ENCODE measurements at regions not wholly inside any gene's neighbourhood (a gene's known extent, or its start where the extent isn't known, plus 50 kb on each side); places are given as distances from the start of the nearest gene placed in this dataset.
"Not testable (repeated sequence)": the region's sequence is repeated elsewhere in the genome, so short reads cannot be mapped to it uniquely, and the experiment has no call there.

DNA sequence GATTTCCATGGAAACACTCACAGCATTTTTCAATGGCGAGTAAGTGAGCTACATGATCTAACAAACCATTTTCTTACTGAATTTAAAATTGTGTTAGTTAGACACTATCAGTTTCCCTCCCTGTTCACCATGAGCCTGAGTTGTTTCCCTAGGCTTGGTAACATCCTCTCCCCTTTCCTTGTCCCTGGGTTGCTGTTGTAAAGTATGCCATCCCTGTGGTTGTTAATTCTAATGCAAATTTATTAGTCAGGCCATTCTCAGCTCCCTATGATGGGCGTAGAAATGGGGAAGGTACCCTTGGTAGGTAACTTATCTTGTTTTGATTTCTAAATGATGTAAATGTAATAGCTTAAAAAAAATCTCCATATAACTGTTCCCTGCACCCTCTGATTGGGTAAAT lies 143.0 kb downstream of the SPATA31A6 start:
- H3K4me1 ChIP-seq; H3K27ac ChIP-seq; H3K4me3 ChIP-seq; H3K9me3 ChIP-seq; intact Hi-C loops (cut with DNase I; ENCODE audit: low total_unique reads); DNase-seq; H3K36me3 ChIP-seq; H3K27me3 ChIP-seq: not testable (repeated sequence)
- 52 to 91% (median 77%) methylated on average over 1 to 2 of the region's 2 CpGs for WGBS, 5 donors

- H3K27ac ChIP-seq; H3K4me3 ChIP-seq; DNase-seq; H3K9me3 ChIP-seq; intact Hi-C loops (cut with DNase I; ENCODE audit: low total_unique reads); H3K4me1 ChIP-seq; H3K27me3 ChIP-seq; H3K36me3 ChIP-seq: not testable (repeated sequence)
Observed at GRCh38 chr9:42335342-42335741, 151.9 kb downstream of the SPATA31A6 start.

GRCh38 chr9:42335984-42336657 lies 152.7 kb downstream of the SPATA31A6 start:
- H3K36me3 ChIP-seq; H3K9me3 ChIP-seq; intact Hi-C loops (cut with DNase I; ENCODE audit: low total_unique reads); DNase-seq; H3K27ac ChIP-seq; H3K27me3 ChIP-seq; H3K4me3 ChIP-seq; H3K4me1 ChIP-seq: not testable (repeated sequence)
- 79 to 93% (median 86%) methylated on average over 7 of the region's 7 CpGs for WGBS, 5 donors

- H3K4me1 ChIP-seq; DNase-seq; H3K9me3 ChIP-seq; intact Hi-C loops (cut with DNase I; ENCODE audit: low total_unique reads); H3K36me3 ChIP-seq; H3K4me3 ChIP-seq; H3K27ac ChIP-seq; H3K27me3 ChIP-seq: not testable (repeated sequence)
- WGBS, 5 donors: 84 to 88% (median 86%) methylated on average over 4 of the region's 4 CpGs
Observed at GRCh38 chr9:42338275-42338674, 154.8 kb downstream of the SPATA31A6 start.

DNA sequence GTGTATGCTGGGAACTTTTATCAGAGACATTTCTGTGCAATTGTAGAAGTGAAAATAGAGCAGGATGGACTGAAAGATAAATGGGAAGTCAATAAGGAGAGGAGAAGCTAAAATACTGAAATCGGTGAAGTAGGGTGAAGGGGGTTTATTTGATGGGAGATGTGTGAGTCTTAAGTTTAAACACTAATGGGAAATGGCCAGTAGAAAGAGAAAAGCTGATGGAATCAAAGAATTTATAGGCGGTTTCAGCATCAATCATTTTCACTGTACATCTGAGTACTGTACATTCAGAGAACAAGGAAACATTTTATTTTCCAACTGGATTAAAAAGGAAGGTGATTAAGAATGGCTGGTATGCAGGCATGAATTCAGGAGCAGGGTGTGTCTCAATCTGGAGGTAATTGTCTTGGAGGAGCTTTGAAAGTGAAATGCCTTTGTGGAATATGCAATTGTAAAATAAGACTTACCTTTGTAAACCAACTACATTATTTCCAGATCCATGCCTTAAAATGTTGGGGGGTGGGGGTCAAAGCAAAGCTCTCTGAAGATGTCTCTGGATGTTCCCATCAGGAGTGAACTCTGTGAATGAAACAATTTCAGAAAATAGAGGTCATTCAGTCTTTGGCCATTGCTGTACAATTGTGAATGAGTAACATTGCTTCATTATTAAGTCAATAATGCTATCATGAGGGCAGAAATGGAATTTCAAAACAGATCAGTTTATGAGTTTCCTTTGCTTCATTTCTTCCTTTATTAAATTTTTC lies 156.4 kb downstream of the SPATA31A6 start:
- 68 to 87% (median 81%) methylated on average over 2 of the region's 2 CpGs for WGBS, 5 donors
- H3K36me3 ChIP-seq; H3K9me3 ChIP-seq; H3K4me1 ChIP-seq; DNase-seq; H3K4me3 ChIP-seq; H3K27me3 ChIP-seq; intact Hi-C loops (cut with DNase I; ENCODE audit: low total_unique reads): not testable (repeated sequence)
- H3K27ac ChIP-seq: peak overlapping the region in 1 of 5 donors; percentile 38

DNA sequence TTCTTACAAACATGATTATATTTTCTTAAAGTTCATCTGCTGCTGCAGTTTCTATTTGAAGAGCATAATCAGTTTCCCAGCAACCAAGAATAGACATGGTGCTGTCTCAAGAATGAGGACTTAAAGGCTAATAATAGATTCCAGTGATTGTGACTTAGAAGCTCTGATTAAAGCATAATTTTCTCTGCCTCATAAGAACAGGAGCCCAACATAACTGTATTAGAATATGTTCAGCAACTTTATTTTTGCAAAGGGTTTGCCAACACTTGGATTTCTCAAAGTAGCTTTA lies 156.9 kb downstream of the SPATA31A6 start:
- H3K4me3 ChIP-seq; H3K27me3 ChIP-seq; intact Hi-C loops (cut with DNase I; ENCODE audit: low total_unique reads); H3K4me1 ChIP-seq; H3K36me3 ChIP-seq; DNase-seq; H3K27ac ChIP-seq; H3K9me3 ChIP-seq: not testable (repeated sequence)

- H3K9me3 ChIP-seq; H3K4me1 ChIP-seq; H3K27ac ChIP-seq; H3K4me3 ChIP-seq; H3K36me3 ChIP-seq; DNase-seq; H3K27me3 ChIP-seq; intact Hi-C loops (cut with DNase I; ENCODE audit: low total_unique reads): not testable (repeated sequence)
- 77 to 89% (median 82%) methylated on average over 6 to 7 of the region's 7 CpGs for WGBS, 5 donors
Observed at GRCh38 chr9:42341860-42342259, 158.4 kb downstream of the SPATA31A6 start.

DNA sequence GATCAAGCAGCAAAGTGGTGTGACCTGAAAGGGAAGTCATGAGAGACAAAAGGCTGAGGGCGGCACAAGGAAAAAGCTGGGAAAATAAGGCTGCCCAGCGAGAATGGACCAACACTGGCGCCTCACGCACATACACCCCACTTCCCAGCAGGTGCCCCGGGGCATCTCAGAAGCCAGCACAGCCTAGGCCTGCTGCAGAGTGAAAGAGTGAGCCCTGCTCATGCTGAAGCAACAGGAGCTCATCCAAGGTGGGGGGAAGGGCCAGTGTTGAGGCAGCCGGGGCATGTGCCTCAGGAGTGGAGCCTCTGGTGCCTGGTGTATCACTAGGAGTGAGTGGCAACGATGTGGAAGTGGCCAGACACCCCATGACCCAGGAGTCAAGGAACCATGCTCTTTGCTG lies 158.8 kb downstream of the SPATA31A6 start:
- intact Hi-C loops (cut with DNase I; ENCODE audit: low total_unique reads); H3K4me1 ChIP-seq; H3K27me3 ChIP-seq; H3K9me3 ChIP-seq; H3K36me3 ChIP-seq; H3K4me3 ChIP-seq; DNase-seq; H3K27ac ChIP-seq: not testable (repeated sequence)
- 73 to 86% (median 79%) methylated on average over 5 to 6 of the region's 7 CpGs for WGBS, 5 donors

DNA sequence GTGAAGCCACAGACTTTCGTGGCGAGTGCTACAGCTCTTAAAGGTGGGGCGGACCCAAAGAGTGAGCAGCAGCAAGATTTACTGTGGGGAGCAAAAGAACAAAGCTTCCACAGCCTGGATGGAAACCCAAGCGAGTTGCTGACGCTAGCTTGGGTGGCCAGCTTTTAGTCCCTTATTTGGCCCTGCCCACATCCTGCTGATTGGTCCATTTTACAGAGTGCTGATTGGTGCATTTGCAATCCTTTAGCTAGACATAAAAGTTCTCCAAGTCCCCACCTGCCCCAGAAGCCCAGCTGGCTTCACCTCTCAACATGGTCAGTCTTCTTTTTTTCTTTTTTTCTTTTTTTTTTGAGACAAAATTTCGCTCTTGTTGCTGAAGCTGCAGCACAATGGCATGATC lies 161.0 kb downstream of the SPATA31A6 start:
- intact Hi-C loops (cut with DNase I; ENCODE audit: low total_unique reads); H3K9me3 ChIP-seq; H3K4me1 ChIP-seq; H3K36me3 ChIP-seq; DNase-seq; H3K27me3 ChIP-seq; H3K4me3 ChIP-seq; H3K27ac ChIP-seq: not testable (repeated sequence)
- 87 to 96% (median 91%) methylated on average over 6 of the region's 6 CpGs for WGBS, 5 donors

GRCh38 chr9:42346916-42347315 lies 163.5 kb downstream of the SPATA31A6 start:
- DNase-seq; H3K27ac ChIP-seq; H3K4me3 ChIP-seq; H3K36me3 ChIP-seq; H3K9me3 ChIP-seq; H3K27me3 ChIP-seq; H3K4me1 ChIP-seq; intact Hi-C loops (cut with DNase I; ENCODE audit: low total_unique reads): not testable (repeated sequence)
- 63 to 86% (median 75%) methylated on average over 2 of the region's 2 CpGs; no CpG with 5 or more reads in 1 of the 5 donors for WGBS, 5 donors

GRCh38 chr9:42349181-42349580 lies 165.7 kb downstream of the SPATA31A6 start:
- H3K4me3 ChIP-seq; H3K27me3 ChIP-seq; H3K27ac ChIP-seq; intact Hi-C loops (cut with DNase I; ENCODE audit: low total_unique reads); H3K36me3 ChIP-seq; H3K9me3 ChIP-seq; DNase-seq; H3K4me1 ChIP-seq: not testable (repeated sequence)

GRCh38 chr9:42350412-42350811 lies 167.0 kb downstream of the SPATA31A6 start:
- DNase-seq; H3K9me3 ChIP-seq; H3K27ac ChIP-seq; H3K4me1 ChIP-seq; H3K4me3 ChIP-seq; intact Hi-C loops (cut with DNase I; ENCODE audit: low total_unique reads); H3K36me3 ChIP-seq; H3K27me3 ChIP-seq: not testable (repeated sequence)
- WGBS, 5 donors: no CpG with 5 or more reads among the region's 2 CpGs

All from stomach (tissue), 8 donors.